Neural progenitor cell (in vitro differentiated cells): ENCODE measurements at regions not wholly inside any gene's neighbourhood (a gene's known extent, or its start where the extent isn't known, plus 50 kb on each side); places are given as distances from the start of the nearest gene placed in this dataset.

Source experiments
- EZH2phosphoT487 ChIP-seq: fragments of 200-600 bp; sonication (generic); IDR thresholded peaks from 2 replicates; pipeline ENCODE4 v1.6.1; 2017; ENCODE audit warnings: antibody characterized with exemption
- TF ChIP-seq, protein P1 (sequence below): fragments of 200-600 bp; sonication (generic); IDR thresholded peaks from 2 replicates; pipeline ENCODE4 v1.5.1; 2017; ENCODE audit warnings: antibody characterized with exemption, mild to moderate bottlenecking

DNA sequence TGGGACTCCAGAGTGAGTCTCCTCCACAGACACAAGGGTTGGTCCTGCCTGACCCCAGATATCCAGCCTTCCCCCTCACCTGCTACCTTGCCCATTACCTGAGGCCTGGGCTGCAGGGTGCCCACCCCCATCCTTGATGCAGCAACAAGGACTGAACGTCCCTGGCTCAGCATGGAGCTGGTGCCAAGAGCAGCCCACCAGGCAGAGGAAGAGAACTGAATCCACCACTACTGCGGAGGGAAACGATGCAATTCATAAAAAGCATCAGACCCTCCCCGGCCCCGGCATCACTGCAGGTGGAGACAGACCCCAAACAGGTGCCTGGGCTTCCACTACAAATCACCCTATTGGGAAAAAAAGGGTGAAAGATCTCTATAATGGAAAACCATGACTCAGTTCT, 131.0 kb upstream of the TNRC6C start:
- TF ChIP-seq, protein P1, sequence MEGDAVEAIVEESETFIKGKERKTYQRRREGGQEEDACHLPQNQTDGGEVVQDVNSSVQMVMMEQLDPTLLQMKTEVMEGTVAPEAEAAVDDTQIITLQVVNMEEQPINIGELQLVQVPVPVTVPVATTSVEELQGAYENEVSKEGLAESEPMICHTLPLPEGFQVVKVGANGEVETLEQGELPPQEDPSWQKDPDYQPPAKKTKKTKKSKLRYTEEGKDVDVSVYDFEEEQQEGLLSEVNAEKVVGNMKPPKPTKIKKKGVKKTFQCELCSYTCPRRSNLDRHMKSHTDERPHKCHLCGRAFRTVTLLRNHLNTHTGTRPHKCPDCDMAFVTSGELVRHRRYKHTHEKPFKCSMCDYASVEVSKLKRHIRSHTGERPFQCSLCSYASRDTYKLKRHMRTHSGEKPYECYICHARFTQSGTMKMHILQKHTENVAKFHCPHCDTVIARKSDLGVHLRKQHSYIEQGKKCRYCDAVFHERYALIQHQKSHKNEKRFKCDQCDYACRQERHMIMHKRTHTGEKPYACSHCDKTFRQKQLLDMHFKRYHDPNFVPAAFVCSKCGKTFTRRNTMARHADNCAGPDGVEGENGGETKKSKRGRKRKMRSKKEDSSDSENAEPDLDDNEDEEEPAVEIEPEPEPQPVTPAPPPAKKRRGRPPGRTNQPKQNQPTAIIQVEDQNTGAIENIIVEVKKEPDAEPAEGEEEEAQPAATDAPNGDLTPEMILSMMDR = no peak
- no peak for TF ChIP-seq EZH2phosphoT487
